ENCODE measurements at regions not wholly inside any gene's neighbourhood (a gene's known extent, or its start where the extent isn't known, plus 50 kb on each side); places are given as distances from the start of the nearest gene placed in this dataset.

DNA sequence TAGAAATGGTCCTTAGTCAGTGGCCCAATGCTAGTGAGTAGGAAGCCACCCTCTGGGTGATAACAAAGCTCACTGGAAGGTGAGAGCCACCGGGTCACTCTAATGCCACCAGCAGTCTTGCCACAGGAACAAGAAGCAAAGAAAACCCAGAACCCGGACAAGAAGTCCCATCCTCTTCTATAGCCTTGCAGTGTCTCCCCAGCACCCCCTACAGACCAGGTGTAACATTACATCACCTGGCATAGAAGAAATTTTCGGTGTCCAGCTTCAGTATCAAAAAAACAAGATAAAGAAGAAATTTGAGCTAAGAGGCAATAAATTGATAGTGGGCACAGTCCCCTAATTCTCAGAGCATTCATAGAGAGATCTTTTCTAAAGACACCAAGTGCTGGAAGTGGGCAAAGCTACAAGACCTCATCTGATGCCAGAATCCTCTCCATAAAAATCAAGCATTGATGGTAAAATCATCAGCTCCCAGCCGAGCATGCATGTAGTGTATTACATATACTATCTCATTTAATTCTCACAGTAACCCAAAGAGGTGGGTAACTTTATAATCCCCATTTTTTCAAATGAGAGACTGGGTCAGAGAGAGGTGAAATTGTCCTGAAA lies 491.0 kb downstream of the MATN1 start:
- no peaks in the 10 kb centered on the region for H3K9me3 ChIP-seq
- peaks cover 0 to 50% (median 0%) of the 10 kb centered on the region in 7 donors for H3K27me3 ChIP-seq (replicated peaks in 1 of 7)
- 44 to 49% (median 48%) methylated on average over 4 of the region's 4 CpGs for WGBS, 5 donors
- H3K36me3 ChIP-seq: no peaks in the 10 kb centered on the region
- intact Hi-C loops (cut with DNase I; ENCODE audit: low total_unique reads): no loop called here
- H3K4me1 ChIP-seq: no peaks in the 10 kb centered on the region
- no peak for DNase-seq
- no peak for TF ChIP-seq POLR2AphosphoS5 (IDR thresholded peaks at IDR 0.05)
- TF ChIP-seq, protein P1, sequence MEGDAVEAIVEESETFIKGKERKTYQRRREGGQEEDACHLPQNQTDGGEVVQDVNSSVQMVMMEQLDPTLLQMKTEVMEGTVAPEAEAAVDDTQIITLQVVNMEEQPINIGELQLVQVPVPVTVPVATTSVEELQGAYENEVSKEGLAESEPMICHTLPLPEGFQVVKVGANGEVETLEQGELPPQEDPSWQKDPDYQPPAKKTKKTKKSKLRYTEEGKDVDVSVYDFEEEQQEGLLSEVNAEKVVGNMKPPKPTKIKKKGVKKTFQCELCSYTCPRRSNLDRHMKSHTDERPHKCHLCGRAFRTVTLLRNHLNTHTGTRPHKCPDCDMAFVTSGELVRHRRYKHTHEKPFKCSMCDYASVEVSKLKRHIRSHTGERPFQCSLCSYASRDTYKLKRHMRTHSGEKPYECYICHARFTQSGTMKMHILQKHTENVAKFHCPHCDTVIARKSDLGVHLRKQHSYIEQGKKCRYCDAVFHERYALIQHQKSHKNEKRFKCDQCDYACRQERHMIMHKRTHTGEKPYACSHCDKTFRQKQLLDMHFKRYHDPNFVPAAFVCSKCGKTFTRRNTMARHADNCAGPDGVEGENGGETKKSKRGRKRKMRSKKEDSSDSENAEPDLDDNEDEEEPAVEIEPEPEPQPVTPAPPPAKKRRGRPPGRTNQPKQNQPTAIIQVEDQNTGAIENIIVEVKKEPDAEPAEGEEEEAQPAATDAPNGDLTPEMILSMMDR (IDR thresholded peaks at IDR 0.05 in 8 of 11, conservative IDR thresholded peaks at IDR 0.05 in 3 of 11): peak in 6 of 11 experiments; percentile 30 to 39 (median 32)
- no peak overlapping the region for H3K27ac ChIP-seq
- no peak overlapping the region for H3K4me3 ChIP-seq

DNA sequence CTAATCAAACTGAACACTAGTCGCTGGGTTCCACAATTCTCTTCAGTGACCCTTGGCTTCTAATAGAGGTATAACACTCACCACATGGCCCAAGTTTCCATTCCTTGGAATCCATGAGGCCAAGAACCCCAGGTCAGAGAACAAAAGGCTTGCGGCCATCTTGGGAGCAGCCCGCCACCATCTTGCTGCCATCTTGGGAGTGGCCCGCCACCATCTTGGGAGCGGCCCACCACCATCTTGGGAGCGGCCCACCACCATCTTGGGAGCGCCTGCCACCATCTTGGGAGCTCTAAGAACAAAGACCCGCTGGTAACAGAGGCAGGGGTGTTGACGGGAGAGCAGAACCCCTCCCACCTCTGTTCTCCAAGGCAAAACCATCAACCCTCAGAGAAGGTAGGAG lies 493.4 kb downstream of the MATN1 start:
- no peak for DNase-seq

DNA sequence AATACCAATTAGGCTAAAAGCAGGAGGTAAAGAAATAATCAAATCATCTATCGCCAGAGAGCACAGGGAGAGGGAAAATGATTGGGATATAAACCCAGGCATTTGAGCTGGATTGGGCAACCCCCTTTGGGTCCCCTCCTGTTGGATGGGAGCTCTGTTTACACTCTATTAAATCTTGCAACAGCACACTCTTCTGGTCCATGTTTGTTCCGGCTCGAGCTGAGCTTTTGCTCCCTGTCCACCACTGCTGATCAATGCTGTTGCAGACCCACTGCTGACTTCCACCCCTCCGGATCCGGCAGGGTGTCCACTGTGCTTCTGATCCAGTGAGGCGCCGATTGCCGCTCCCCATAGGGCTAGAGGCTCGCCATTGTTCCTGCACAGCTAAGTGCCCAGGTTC lies 493.8 kb downstream of the MATN1 start:
- Histone ChIP-seq H3K27ac (no peak overlapping the region), H3K36me3 (no peaks in the 10 kb centered on the region), H3K4me3 (no peak overlapping the region), H3K4me1 (no peaks in the 10 kb centered on the region), H3K9me3 (no peaks in the 10 kb centered on the region), H3K27me3 (replicated peaks in 1 of 7) (peaks cover 0 to 69% (median 0%) of the 10 kb centered on the region in 7 donors)
- DNase-seq: no peak
- 82 to 97% (median 87%) methylated on average over 9 of the region's 9 CpGs for whole genome bisulfite sequencing, 5 donors
- TF ChIP-seq POLR2A (IDR thresholded peaks at IDR 0.05) (no peak), POLR2AphosphoS5 (IDR thresholded peaks at IDR 0.05) (no peak)
- TF ChIP-seq, protein P1 (IDR thresholded peaks at IDR 0.05 in 8 of 11, conservative IDR thresholded peaks at IDR 0.05 in 3 of 11): no peak
- intact Hi-C loops (cut with DNase I; ENCODE audit: low total_unique reads): no loop called here

More for the DNA sequence above, 493.4 kb downstream of the MATN1 start:
- TF ChIP-seq POLR2AphosphoS5 (IDR thresholded peaks at IDR 0.05) (no peak), POLR2A (IDR thresholded peaks at IDR 0.05) (no peak)
- TF ChIP-seq, protein P1 (IDR thresholded peaks at IDR 0.05 in 8 of 11, conservative IDR thresholded peaks at IDR 0.05 in 3 of 11): no peak
- Histone ChIP-seq H3K4me3 (no peak overlapping the region), H3K27me3 (replicated peaks in 1 of 7) (peaks cover 0 to 66% (median 0%) of the 10 kb centered on the region in 7 donors), H3K9me3 (no peaks in the 10 kb centered on the region), H3K36me3 (no peaks in the 10 kb centered on the region), H3K4me1 (no peaks in the 10 kb centered on the region), H3K27ac (no peak overlapping the region)
- 69 to 93% (median 92%) methylated on average over 9 of the region's 9 CpGs for WGBS, 5 donors
- intact Hi-C loops (cut with DNase I; ENCODE audit: low total_unique reads): no loop called here

DNA sequence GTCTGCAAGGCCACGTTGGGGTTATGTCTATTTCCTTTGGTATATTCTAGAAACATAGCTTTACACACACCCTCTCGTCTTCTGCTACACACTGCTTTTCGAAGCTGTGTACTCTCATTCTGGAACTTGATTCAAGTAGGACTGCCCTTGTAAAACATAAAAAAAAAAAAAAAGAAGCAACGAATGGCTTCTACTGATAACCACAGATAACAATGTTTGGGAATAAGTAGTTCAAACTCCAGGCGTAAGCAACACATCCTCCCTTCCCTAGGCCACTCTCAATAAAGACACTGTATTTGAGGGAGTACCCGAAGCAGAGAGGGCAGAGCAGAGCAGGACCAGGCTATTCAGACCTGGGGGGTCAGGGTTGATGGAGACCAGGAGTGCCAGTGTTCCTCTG lies 496.7 kb downstream of the MATN1 start:
- intact Hi-C loops (cut with DNase I; ENCODE audit: low total_unique reads): no loop called here
- TF ChIP-seq POLR2AphosphoS5 (IDR thresholded peaks at IDR 0.05): no peak
- TF ChIP-seq POLR2A (IDR thresholded peaks at IDR 0.05): no peak
- TF ChIP-seq, protein P1 (IDR thresholded peaks at IDR 0.05 in 8 of 11, conservative IDR thresholded peaks at IDR 0.05 in 3 of 11): no peak
- Histone ChIP-seq H3K4me1 (no peaks in the 10 kb centered on the region), H3K27me3 (replicated peaks in 1 of 7) (peaks cover 0 to 70% (median 3%) of the 10 kb centered on the region in 7 donors), H3K27ac (no peak overlapping the region), H3K9me3 (no peaks in the 10 kb centered on the region), H3K36me3 (no peaks in the 10 kb centered on the region), H3K4me3 (no peak overlapping the region)
- 51 to 72% (median 55%) methylated on average over 6 of the region's 6 CpGs for WGBS, 5 donors
- DNase-seq: no peak

Data from spleen (tissue), 11 donors.